ENCODE measurements at regions not wholly inside any gene's neighbourhood (a gene's known extent, or its start where the extent isn't known, plus 50 kb on each side); places are given as distances from the start of the nearest gene placed in this dataset.
A peak's percentile ranks its signal among the peaks of the same experiment; 100 is the strongest.

- Histone ChIP-seq H3K36me3 (ENCODE audit: insufficient read depth, low read length) (no peaks in the 10 kb centered on the region), H3K9ac (ENCODE audit: low read length) (no peak overlapping the region), H2AFZ (ENCODE audit: low read depth, low read length) (no peak overlapping the region), H3K4me1 (ENCODE audit: insufficient read depth, low read length) (peaks cover 11% of the 10 kb centered on the region), H3K27me3 (ENCODE audit: insufficient read depth, low read length) (no peaks in the 10 kb centered on the region), H4K20me1 (ENCODE audit: insufficient read depth, low read length) (no peaks in the 10 kb centered on the region), H3K4me3 (ENCODE audit: insufficient read depth, low read depth, low read length) (no peak overlapping the region), H3K4me2 (ENCODE audit: low read length) (no peak overlapping the region), H3K27ac (ENCODE audit: low read depth, low read length) (no peak overlapping the region), H3K79me2 (ENCODE audit: insufficient read depth, low read length) (no peaks in the 10 kb centered on the region), H3K9me3 (ENCODE audit: insufficient read depth, low read depth, low read length) (no peaks in the 10 kb centered on the region)
- DNase-seq (ENCODE audit: low read depth) (no peak), FAIRE-seq (no peak)
- Mint-ChIP-seq H3K9me3 (ENCODE audit: unreplicated experiment) (no peaks in the 10 kb centered on the region), H3K27me3 (ENCODE audit: low read depth, unreplicated experiment) (no peaks in the 10 kb centered on the region), H3K27ac (ENCODE audit: unreplicated experiment) (no peak overlapping the region), H3K4me3 (ENCODE audit: unreplicated experiment) (no peak overlapping the region), H3K36me3 (ENCODE audit: low read depth, unreplicated experiment) (no peaks in the 10 kb centered on the region), H3K4me1 (ENCODE audit: low read depth, unreplicated experiment) (peaks cover 40% of the 10 kb centered on the region)
- TF ChIP-seq EZH2 (IDR thresholded peaks at IDR 0.05; ENCODE audit: insufficient read depth, low read length) = no peak
- no peak for TF ChIP-seq CTCF (IDR thresholded peaks at IDR 0.05; ENCODE audit: insufficient read depth, low read depth, low read length)
Observed at GRCh38 chr1:94667818-94668217, 126.3 kb upstream of the F3 start.

- no peak overlapping the region for H3K9ac ChIP-seq (ENCODE audit: low read length)
- peak; percentile 23 for FAIRE-seq
Observed at GRCh38 chr1:94666797-94667196, 125.2 kb upstream of the F3 start.

More at GRCh38 chr1:94666797-94667196, 125.2 kb upstream of the F3 start:
- no peak overlapping the region for H3K4me3 ChIP-seq (ENCODE audit: insufficient read depth, low read depth, low read length)
- H2AFZ ChIP-seq (ENCODE audit: low read depth, low read length) = no peak overlapping the region
- no peaks in the 10 kb centered on the region for H3K9me3 Mint-ChIP-seq (ENCODE audit: unreplicated experiment)
- no peaks in the 10 kb centered on the region for H3K27me3 Mint-ChIP-seq (ENCODE audit: low read depth, unreplicated experiment)
- no peak for TF ChIP-seq EZH2 (IDR thresholded peaks at IDR 0.05; ENCODE audit: insufficient read depth, low read length)
- TF ChIP-seq CTCF (IDR thresholded peaks at IDR 0.05; ENCODE audit: insufficient read depth, low read depth, low read length) = no peak
- peaks cover 11% of the 10 kb centered on the region for H3K4me1 ChIP-seq (ENCODE audit: insufficient read depth, low read length)
- H3K27ac ChIP-seq (ENCODE audit: low read depth, low read length) = no peak overlapping the region
- no peak overlapping the region for H3K4me2 ChIP-seq (ENCODE audit: low read length)
- H3K27me3 ChIP-seq (ENCODE audit: insufficient read depth, low read length) = no peaks in the 10 kb centered on the region
- H3K36me3 ChIP-seq (ENCODE audit: insufficient read depth, low read length) = no peaks in the 10 kb centered on the region
- H3K36me3 Mint-ChIP-seq (ENCODE audit: low read depth, unreplicated experiment) = no peaks in the 10 kb centered on the region
- H3K9me3 ChIP-seq (ENCODE audit: insufficient read depth, low read depth, low read length) = no peaks in the 10 kb centered on the region
- no peak overlapping the region for H3K4me3 Mint-ChIP-seq (ENCODE audit: unreplicated experiment)
- H3K79me2 ChIP-seq (ENCODE audit: insufficient read depth, low read length) = no peaks in the 10 kb centered on the region
- H3K27ac Mint-ChIP-seq (ENCODE audit: unreplicated experiment) = no peak overlapping the region
- no peak for DNase-seq (ENCODE audit: low read depth)
- H4K20me1 ChIP-seq (ENCODE audit: insufficient read depth, low read length) = no peaks in the 10 kb centered on the region
- peaks cover 38% of the 10 kb centered on the region for H3K4me1 Mint-ChIP-seq (ENCODE audit: low read depth, unreplicated experiment)
